DND-41 (cell line): ENCODE measurements at regions not wholly inside any gene's neighbourhood (a gene's known extent, or its start where the extent isn't known, plus 50 kb on each side); places are given as distances from the start of the nearest gene placed in this dataset.

Experiments used
- ATAC-seq: fragments of 200-7000 bp; cut with Tn5 transposase; 3 replicates; pipeline ENCODE4 v1.9.1; 2021; ENCODE audit warnings: low read depth; ENCODE audit not compliant: insufficient read depth
- DNase-seq: peaks from one replicate; pipeline ENCODE4 v3.0.0-alpha.2; 2020
- H2AFZ ChIP-seq: 2 replicates; pipeline ENCODE4 v1.6.0; 2012; ENCODE audit warnings: low read depth, low read length
- H3K27ac ChIP-seq: 2 replicates; pipeline ENCODE4 v1.5.1; 2012; ENCODE audit warnings: low read length, inconsistent platforms
- H3K27me3 ChIP-seq: fragments of 200-600 bp; sonication (generic); 2 replicates; pipeline ENCODE4 v1.6.0; 2012; ENCODE audit warnings: low read length, mild to moderate bottlenecking, inconsistent platforms; ENCODE audit not compliant: insufficient read depth, poor library complexity
- H3K36me3 ChIP-seq: 2 replicates; pipeline ENCODE4 v1.5.1; 2012; ENCODE audit warnings: low read length, inconsistent platforms; ENCODE audit not compliant: insufficient read depth
- H3K4me1 ChIP-seq: 2 replicates; pipeline ENCODE4 v1.5.1; 2012; ENCODE audit warnings: mild to moderate bottlenecking, low read length; ENCODE audit not compliant: insufficient read depth
- H3K4me2 ChIP-seq: 2 replicates; pipeline ENCODE4 v1.6.0; 2012; ENCODE audit warnings: mild to moderate bottlenecking, moderate library complexity, low read length, inconsistent platforms; ENCODE audit not compliant: insufficient read depth
- H3K4me3 ChIP-seq, 2 experiments: fragments of 200-600 bp in 1 of 2; shearing (Covaris generic) in 1 of 2; 2 replicates each; pipeline ENCODE4 v1.5.1; 2012 to 2016; ENCODE audit warnings: inconsistent platforms in 2 of 2, low read length in 2 of 2, mild to moderate bottlenecking in 2 of 2, low read depth in 1 of 2, moderate library complexity in 1 of 2
- H3K79me2 ChIP-seq: 2 replicates; pipeline ENCODE4 v1.6.0; 2012; ENCODE audit warnings: low read length, inconsistent platforms; ENCODE audit not compliant: insufficient read depth
- H3K9ac ChIP-seq: 2 replicates; pipeline ENCODE4 v1.6.0; 2012; ENCODE audit warnings: low read depth, mild to moderate bottlenecking, inconsistent platforms, low read length, moderate library complexity
- H3K9me3 ChIP-seq: 2 replicates; pipeline ENCODE4 v1.5.1; 2012; ENCODE audit warnings: low read length, moderate library complexity, mild to moderate bottlenecking, inconsistent platforms; ENCODE audit not compliant: insufficient read depth, severe bottlenecking
- H4K20me1 ChIP-seq: 2 replicates; pipeline ENCODE4 v1.6.0; 2012; ENCODE audit warnings: low read length; ENCODE audit not compliant: insufficient read depth
- CTCF ChIP-seq: IDR thresholded peaks from 2 replicates; pipeline ENCODE4 v1.5.1; 2012; ENCODE audit warnings: borderline replicate concordance, low read length, moderate library complexity, mild to moderate bottlenecking; ENCODE audit not compliant: poor library complexity, severe bottlenecking; ENCODE audit errors: extremely low read depth
- EZH2 ChIP-seq: IDR thresholded peaks from 3 replicates; pipeline ENCODE4 v1.6.1; 2012; ENCODE audit warnings: borderline replicate concordance, low read depth, mild to moderate bottlenecking, moderate library complexity, low read length, inconsistent platforms; ENCODE audit not compliant: severe bottlenecking

- Histone ChIP-seq H3K4me1 (no peaks in the 10 kb centered on the region), H3K4me3 (no peak overlapping the region), H3K27ac (no peak overlapping the region), H4K20me1 (no peaks in the 10 kb centered on the region), H3K79me2 (no peaks in the 10 kb centered on the region), H3K27me3 (no peaks in the 10 kb centered on the region), H3K9me3 (no peaks in the 10 kb centered on the region), H2AFZ (no peak overlapping the region), H3K4me2 (no peak overlapping the region), H3K36me3 (no peaks in the 10 kb centered on the region), H3K9ac (no peak overlapping the region)
- no peak for ATAC-seq
- DNase-seq, result no peak
- no peak for TF ChIP-seq CTCF
- TF ChIP-seq EZH2, result no peak
Measured at GRCh38 chr14:99072433-99072832, 199.6 kb downstream of the BCL11B start.

GRCh38 chr14:99072956-99073355, 199.0 kb downstream of the BCL11B start:
- H3K27me3 ChIP-seq, result no peaks in the 10 kb centered on the region
- no peak overlapping the region for H3K4me3 ChIP-seq
- H3K4me2 ChIP-seq, result no peak overlapping the region
- DNase-seq (no peak), ATAC-seq (no peak)
- no peaks in the 10 kb centered on the region for H4K20me1 ChIP-seq
- TF ChIP-seq EZH2, result no peak
- TF ChIP-seq CTCF, result no peak
- no peaks in the 10 kb centered on the region for H3K36me3 ChIP-seq
- H3K27ac ChIP-seq, result no peak overlapping the region
- no peak overlapping the region for H2AFZ ChIP-seq
- no peaks in the 10 kb centered on the region for H3K79me2 ChIP-seq
- no peak overlapping the region for H3K9ac ChIP-seq
- no peaks in the 10 kb centered on the region for H3K4me1 ChIP-seq
- no peaks in the 10 kb centered on the region for H3K9me3 ChIP-seq

GRCh38 chr14:99073431-99073830, 198.6 kb downstream of the BCL11B start:
- H3K4me2 ChIP-seq, result no peak overlapping the region
- no peaks in the 10 kb centered on the region for H3K9me3 ChIP-seq
- H3K36me3 ChIP-seq, result no peaks in the 10 kb centered on the region
- no peak overlapping the region for H3K27ac ChIP-seq
- no peak overlapping the region for H2AFZ ChIP-seq
- H3K4me1 ChIP-seq, result no peaks in the 10 kb centered on the region
- TF ChIP-seq EZH2 (no peak), CTCF (no peak)
- DNase-seq, result no peak
- no peaks in the 10 kb centered on the region for H4K20me1 ChIP-seq
- H3K9ac ChIP-seq, result no peak overlapping the region
- no peak overlapping the region for H3K4me3 ChIP-seq
- ATAC-seq, result no peak
- no peaks in the 10 kb centered on the region for H3K27me3 ChIP-seq
- H3K79me2 ChIP-seq, result no peaks in the 10 kb centered on the region

- no peaks in the 10 kb centered on the region for H3K4me1 ChIP-seq
- no peaks in the 10 kb centered on the region for H3K79me2 ChIP-seq
- no peaks in the 10 kb centered on the region for H3K36me3 ChIP-seq
- H4K20me1 ChIP-seq, result no peaks in the 10 kb centered on the region
- TF ChIP-seq CTCF (no peak), EZH2 (no peak)
- H3K27me3 ChIP-seq, result no peaks in the 10 kb centered on the region
- no peak overlapping the region for H3K9ac ChIP-seq
- ATAC-seq (no peak), DNase-seq (no peak)
- no peak overlapping the region for H2AFZ ChIP-seq
- no peaks in the 10 kb centered on the region for H3K9me3 ChIP-seq
- H3K4me2 ChIP-seq, result no peak overlapping the region
- H3K27ac ChIP-seq, result no peak overlapping the region
- no peak overlapping the region for H3K4me3 ChIP-seq
Measured at GRCh38 chr14:99075061-99075460, 196.9 kb downstream of the BCL11B start.
